Adrenal gland (tissue), 9 donors: ENCODE measurements at regions not wholly inside any gene's neighbourhood (a gene's known extent, or its start where the extent isn't known, plus 50 kb on each side); places are given as distances from the start of the nearest gene placed in this dataset.

Source experiments
- DNase-seq, 7 donors: peaks; one replicate each; pipeline ENCODE4 v3.0.0-alpha.2; 2019 to 2020
- H3K27ac ChIP-seq, 5 donors: fragments of 200-600 bp; sonication (generic) in 4 of 5; 1 replicate in 3 of 5; 2 replicates in 2 of 5; pipeline versions ENCODE4 v1.5.1 to v1.8.0; 2016 to 2020; ENCODE audit warnings: mild to moderate bottlenecking in 1 of 5
- H3K27me3 ChIP-seq: fragments of 200-600 bp; 2 replicates; pipeline ENCODE4 v1.8.0; 2021
- H3K36me3 ChIP-seq, 2 donors: fragments of 200-600 bp; replicated peaks in 1 of 2; 1 replicate in 1 of 2; 2 replicates in 1 of 2; pipeline versions ENCODE4 v1.5.1 to v1.8.0; 2018 to 2022
- H3K4me1 ChIP-seq, 2 donors: fragments of 200-600 bp; replicated peaks in 1 of 2; 1 replicate in 1 of 2; 2 replicates in 1 of 2; pipeline versions ENCODE4 v1.5.1 to v1.8.0; 2018 to 2021
- H3K4me3 ChIP-seq, 4 donors: fragments of 200-600 bp; sonication (generic) in 3 of 4; one replicate each; pipeline ENCODE4 v1.5.1; 2016 to 2018
- H3K9me3 ChIP-seq, 3 donors: fragments of 200-600 bp; sonication (generic) in 1 of 3; replicated peaks in 1 of 3; 1 replicate in 2 of 3; 2 replicates in 1 of 3; pipeline versions ENCODE4 v1.5.1 to v1.8.0; 2016 to 2021
- POLR2A ChIP-seq, 2 donors: fragments of 450-650 bp; IDR thresholded peaks; one replicate each; pipeline ENCODE4 v1.6.1; 2017; ENCODE audit warnings: antibody characterized with exemption in 2 of 2, mild to moderate bottlenecking in 2 of 2, moderate library complexity in 1 of 2
- WGBS, 4 donors: extraction: QIAGEN DNeasy Blood & Tissue Kit in 2 of 4; methylation state at CpG; one replicate each; pipeline versions ENCODE4 v1.1.5 to v1.1.7; 2013 to 2017; 5-methylcytosine and 5-hydroxymethylcytosine counted together
- intact Hi-C, 2 donors: fragments of 100-400 bp; cut with DNase I; formaldehyde crosslinking; loops; one replicate each; pipeline versions ENCODE4 v1.14.1 to v1.15.0; 2022 to 2023
- TF ChIP-seq, protein P1 (sequence below), 6 experiments: fragments of 450-650 bp in 4 of 6; fragments of 200-600 bp in 2 of 6; sonication (generic) in 1 of 6; IDR thresholded peaks; 1 replicate in 5 of 6; 2 replicates in 1 of 6; pipeline versions ENCODE4 v1.5.1 to v1.8.0; 2016 to 2021; ENCODE audit warnings: antibody characterized with exemption in 6 of 6, mild to moderate bottlenecking in 2 of 6, moderate library complexity in 1 of 6
- donor health status: healthy with polysubstance abuse.
- donor health status: Bipolar disorder and iron deficiency.
- donor health status: DM: yes; HTN: yes; CAD: no.
- donor health status: DM: no; HTN: no; CAD: no.
- donor health status: DM: no; HTN: no; CAD: no.

DNA sequence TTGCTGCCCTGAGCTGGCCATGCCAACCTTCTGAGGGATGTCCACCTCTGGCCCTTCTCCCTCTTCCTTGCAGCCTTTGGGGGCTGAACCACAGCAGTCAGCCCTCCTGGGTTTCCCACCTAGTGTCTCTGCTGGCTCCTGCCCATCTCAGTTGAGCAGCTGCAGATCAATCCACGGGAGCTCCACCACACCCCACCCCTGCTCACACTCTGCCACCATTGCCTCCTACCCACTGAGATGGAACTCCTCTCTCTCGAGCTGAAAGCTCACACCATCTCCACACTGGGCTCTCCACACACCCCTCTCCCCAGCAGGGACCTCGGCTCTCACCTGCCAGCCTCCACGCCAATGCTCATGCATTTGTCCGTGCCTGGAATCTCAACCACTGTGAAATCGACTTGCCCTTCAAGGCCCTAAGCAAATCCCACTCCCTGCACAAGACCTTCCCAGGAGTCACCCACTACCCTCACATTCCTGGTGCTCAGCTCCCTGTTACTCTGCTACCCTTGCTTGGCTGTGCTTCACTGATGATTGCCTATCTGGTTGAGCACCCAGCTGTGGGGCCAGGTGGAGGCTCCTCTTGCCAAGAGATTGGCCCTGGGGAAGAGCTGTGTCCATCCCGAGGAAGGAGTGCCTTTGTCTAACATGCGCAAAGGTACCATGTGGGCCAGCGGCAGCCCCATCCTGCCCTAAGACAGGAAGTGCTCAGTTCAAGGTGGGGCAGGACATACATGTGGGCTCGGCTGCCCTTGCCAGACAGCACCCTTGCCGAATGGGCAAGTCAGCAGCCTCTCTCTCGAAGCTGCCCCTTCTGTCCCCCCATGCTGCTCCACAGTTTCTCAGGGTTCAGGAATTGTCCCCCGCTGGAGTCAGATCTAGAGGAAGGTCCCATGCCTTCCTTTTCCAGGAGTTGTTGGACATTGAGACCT is 208.7 kb downstream of the CYP26B1 start:
- Histone ChIP-seq H3K4me1 (no peaks in the 10 kb centered on the region), H3K4me3 (no peak overlapping the region), H3K27ac (no peak overlapping the region), H3K9me3 (no peaks in the 10 kb centered on the region), H3K36me3 (no peaks in the 10 kb centered on the region), H3K27me3 (no peaks in the 10 kb centered on the region)
- TF ChIP-seq POLR2A (IDR thresholded peaks at IDR 0.05), result no peak
- TF ChIP-seq, protein P1, sequence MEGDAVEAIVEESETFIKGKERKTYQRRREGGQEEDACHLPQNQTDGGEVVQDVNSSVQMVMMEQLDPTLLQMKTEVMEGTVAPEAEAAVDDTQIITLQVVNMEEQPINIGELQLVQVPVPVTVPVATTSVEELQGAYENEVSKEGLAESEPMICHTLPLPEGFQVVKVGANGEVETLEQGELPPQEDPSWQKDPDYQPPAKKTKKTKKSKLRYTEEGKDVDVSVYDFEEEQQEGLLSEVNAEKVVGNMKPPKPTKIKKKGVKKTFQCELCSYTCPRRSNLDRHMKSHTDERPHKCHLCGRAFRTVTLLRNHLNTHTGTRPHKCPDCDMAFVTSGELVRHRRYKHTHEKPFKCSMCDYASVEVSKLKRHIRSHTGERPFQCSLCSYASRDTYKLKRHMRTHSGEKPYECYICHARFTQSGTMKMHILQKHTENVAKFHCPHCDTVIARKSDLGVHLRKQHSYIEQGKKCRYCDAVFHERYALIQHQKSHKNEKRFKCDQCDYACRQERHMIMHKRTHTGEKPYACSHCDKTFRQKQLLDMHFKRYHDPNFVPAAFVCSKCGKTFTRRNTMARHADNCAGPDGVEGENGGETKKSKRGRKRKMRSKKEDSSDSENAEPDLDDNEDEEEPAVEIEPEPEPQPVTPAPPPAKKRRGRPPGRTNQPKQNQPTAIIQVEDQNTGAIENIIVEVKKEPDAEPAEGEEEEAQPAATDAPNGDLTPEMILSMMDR (IDR thresholded peaks at IDR 0.05), result no peak
- WGBS, 4 donors, result 89 to 93% (median 90%) methylated on average over 11 to 13 of the region's 13 CpGs
- intact Hi-C loops, result no loop called here
- DNase-seq, result peak in 2 of 7 donors; percentile 7 to 37

DNA sequence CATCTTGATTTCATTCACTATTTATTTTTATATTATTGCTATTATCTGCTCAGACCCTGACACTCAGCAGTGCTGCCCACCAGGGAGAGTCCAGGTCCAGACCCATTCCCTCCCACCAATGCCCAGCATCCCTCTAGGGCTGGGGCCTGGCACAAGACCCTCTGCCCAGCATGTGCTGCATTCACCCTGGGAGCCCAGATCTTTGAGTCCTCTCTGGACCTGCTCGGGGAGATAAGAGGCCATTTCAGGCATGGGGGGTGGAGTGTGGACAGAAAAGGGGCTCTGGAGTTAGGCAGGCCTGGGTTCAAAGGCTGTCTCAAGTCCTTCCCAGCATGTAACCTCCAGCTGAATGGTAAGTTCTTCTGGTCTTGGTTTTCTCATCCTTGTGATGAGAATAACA is 209.6 kb downstream of the CYP26B1 start:
- TF ChIP-seq, protein P1 (IDR thresholded peaks at IDR 0.05), result no peak
- TF ChIP-seq POLR2A (IDR thresholded peaks at IDR 0.05), result no peak
- no peaks in the 10 kb centered on the region for H3K36me3 ChIP-seq
- H3K4me1 ChIP-seq, result no peaks in the 10 kb centered on the region
- H3K4me3 ChIP-seq, result no peak overlapping the region
- WGBS, 4 donors, result 71 to 100% (median 85%) methylated on average over 1 of the region's 1 CpG
- no peak overlapping the region for H3K27ac ChIP-seq
- H3K27me3 ChIP-seq, result no peaks in the 10 kb centered on the region
- DNase-seq, result peak in 1 of 7 donors; percentile 23
- H3K9me3 ChIP-seq, result no peaks in the 10 kb centered on the region
- intact Hi-C loops, result no loop called here

DNA sequence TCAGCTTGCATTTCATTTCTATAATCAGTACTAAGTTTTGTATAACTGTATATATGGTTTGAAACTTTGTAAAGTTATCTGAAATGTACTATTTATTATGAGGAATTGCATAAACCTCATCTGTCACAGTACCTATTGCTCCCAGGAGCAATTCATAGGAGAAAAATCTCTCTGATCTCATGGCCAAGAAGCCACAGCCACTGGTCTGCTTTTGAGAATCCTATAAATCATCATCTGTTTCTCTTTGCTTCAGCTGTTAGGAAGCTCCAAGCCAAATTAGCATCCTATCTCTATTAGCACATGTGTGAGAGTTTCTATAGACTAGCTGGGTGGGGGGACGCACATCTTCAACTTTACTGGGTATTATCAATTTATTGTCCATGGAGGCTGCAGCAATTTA is 210.3 kb downstream of the CYP26B1 start:
- Histone ChIP-seq H3K4me1 (no peaks in the 10 kb centered on the region), H3K27ac (no peak overlapping the region), H3K36me3 (no peaks in the 10 kb centered on the region), H3K27me3 (no peaks in the 10 kb centered on the region), H3K4me3 (no peak overlapping the region), H3K9me3 (no peaks in the 10 kb centered on the region)
- DNase-seq, result no peak
- TF ChIP-seq, protein P1 (IDR thresholded peaks at IDR 0.05), result no peak
- TF ChIP-seq POLR2A (IDR thresholded peaks at IDR 0.05), result no peak
- WGBS, 4 donors, result 73 to 94% (median 87%) methylated on average over 1 of the region's 1 CpG
- intact Hi-C loops, result no loop called here

DNA sequence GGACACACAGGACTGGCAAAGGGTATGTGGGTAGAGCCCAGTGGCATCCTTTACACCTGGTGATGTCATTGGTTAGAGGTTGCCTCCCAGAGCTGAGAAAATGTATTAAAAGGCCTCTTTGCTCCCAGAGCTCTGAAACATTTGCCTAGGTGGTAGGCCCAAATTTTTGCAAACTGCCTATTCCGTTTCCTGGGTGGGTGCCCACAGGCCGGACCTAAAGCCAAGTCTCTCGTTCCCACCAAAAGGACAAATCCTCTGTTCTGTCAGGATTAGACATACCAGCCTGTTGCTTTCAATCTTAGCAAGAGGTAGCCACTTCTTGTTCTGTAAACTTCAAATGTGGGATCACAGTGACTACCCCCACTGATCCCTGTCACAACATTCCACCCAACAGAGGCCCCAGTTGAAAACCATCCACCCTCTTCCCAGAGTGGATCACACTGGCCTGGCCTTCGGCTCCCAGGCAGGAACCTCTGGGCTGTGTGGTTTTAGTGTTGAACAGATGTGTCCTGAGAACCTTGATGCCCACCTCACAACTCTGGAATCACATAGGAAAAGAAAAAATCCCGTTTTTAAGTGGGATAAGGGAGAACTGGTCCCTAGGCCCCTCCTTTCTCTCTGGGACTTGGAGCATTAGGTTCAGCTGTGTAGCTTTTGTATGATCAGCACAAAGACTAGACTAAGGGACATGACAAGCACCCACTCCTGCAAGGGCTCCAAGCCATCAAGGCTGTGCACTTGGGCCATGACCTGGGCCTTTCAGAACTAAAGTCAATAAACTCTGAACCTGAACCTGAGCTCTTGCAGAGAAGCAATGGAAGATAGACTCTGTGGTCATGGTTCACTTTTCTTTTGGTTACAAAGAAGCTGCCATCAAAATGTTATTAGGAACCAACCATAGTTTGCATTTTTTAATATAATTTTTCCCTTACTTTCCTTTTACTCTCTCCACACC is 211.3 kb downstream of the CYP26B1 start:
- H3K27ac ChIP-seq, result peak overlapping the region in 2 of 5 donors; percentile 24 to 71
- no peak for DNase-seq
- H3K4me3 ChIP-seq, result no peak overlapping the region
- H3K4me1 ChIP-seq, result no peaks in the 10 kb centered on the region
- H3K27me3 ChIP-seq, result no peaks in the 10 kb centered on the region
- H3K36me3 ChIP-seq, result no peaks in the 10 kb centered on the region
- no peak for TF ChIP-seq POLR2A (IDR thresholded peaks at IDR 0.05)
- TF ChIP-seq, protein P1 (IDR thresholded peaks at IDR 0.05), result no peak
- intact Hi-C loops, result no loop called here
- H3K9me3 ChIP-seq, result no peaks in the 10 kb centered on the region
- 56 to 92% (median 83%) methylated on average over 1 to 5 of the region's 5 CpGs for WGBS, 4 donors
